ENCODE measurements at regions not wholly inside any gene's neighbourhood (a gene's known extent, or its start where the extent isn't known, plus 50 kb on each side); places are given as distances from the start of the nearest gene placed in this dataset.

DNA sequence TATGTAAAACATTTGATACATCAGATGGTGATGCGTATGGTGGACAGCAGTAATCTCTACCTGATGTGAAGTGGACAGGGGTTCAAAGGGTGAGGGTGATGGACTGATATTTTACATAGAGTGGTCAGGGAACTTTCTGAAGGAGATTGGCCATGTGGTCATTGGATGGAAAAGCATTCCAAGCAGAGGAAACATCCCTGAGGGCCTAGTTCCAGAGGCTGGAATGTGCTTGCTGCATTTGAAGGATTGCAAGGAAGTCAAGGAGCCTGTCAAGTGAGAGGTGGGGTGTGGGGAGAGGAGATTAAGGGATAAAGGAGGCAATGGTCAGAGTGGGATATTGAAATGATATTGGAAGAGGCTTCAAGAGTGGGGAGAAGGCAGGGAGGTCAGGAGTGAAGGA, 151.9 kb upstream of the NTM start:
- no peaks in the 10 kb centered on the region for H3K27me3 ChIP-seq (ENCODE audit: insufficient read depth, low read depth, severe bottlenecking)
- TF ChIP-seq, protein P1, sequence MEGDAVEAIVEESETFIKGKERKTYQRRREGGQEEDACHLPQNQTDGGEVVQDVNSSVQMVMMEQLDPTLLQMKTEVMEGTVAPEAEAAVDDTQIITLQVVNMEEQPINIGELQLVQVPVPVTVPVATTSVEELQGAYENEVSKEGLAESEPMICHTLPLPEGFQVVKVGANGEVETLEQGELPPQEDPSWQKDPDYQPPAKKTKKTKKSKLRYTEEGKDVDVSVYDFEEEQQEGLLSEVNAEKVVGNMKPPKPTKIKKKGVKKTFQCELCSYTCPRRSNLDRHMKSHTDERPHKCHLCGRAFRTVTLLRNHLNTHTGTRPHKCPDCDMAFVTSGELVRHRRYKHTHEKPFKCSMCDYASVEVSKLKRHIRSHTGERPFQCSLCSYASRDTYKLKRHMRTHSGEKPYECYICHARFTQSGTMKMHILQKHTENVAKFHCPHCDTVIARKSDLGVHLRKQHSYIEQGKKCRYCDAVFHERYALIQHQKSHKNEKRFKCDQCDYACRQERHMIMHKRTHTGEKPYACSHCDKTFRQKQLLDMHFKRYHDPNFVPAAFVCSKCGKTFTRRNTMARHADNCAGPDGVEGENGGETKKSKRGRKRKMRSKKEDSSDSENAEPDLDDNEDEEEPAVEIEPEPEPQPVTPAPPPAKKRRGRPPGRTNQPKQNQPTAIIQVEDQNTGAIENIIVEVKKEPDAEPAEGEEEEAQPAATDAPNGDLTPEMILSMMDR (IDR thresholded peaks at IDR 0.05; ENCODE audit: low read depth, low read length): no peak
- no peak overlapping the region for H3K4me3 ChIP-seq (ENCODE audit: low read depth, low read length)
- peak overlapping the region; percentile 87; the same call in 1 of the 2 replicates for H3K27ac ChIP-seq
- DNase-seq: no peak
- no peaks in the 10 kb centered on the region for H3K36me3 ChIP-seq
- no peaks in the 10 kb centered on the region for H3K9me3 ChIP-seq (ENCODE audit: severe bottlenecking)

DNA sequence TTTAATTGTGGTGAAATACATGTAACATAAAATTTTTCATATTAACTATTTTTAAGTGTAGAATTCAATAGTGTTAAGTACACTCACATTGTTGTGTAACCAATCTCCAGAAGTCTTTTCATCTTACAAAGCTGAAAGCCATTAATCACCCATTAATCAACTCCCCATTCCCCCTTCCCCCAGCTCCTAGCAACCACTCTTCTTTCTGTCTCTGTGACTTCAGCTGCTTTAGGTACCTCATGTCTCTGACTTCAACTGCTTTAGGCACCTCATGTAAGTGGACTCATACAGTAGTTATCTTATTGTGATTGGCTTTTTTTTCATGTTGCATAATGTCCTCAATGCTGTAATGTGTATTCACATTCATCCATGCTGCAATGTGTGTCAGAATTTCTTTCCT, 150.8 kb upstream of the NTM start:
- peak; percentile 43 for DNase-seq
- TF ChIP-seq, protein P1 (IDR thresholded peaks at IDR 0.05; ENCODE audit: low read depth, low read length): no peak
- Histone ChIP-seq H3K27me3 (ENCODE audit: insufficient read depth, low read depth, severe bottlenecking) (no peaks in the 10 kb centered on the region), H3K9me3 (ENCODE audit: severe bottlenecking) (no peaks in the 10 kb centered on the region), H3K36me3 (no peaks in the 10 kb centered on the region), H3K4me3 (ENCODE audit: low read depth, low read length) (no peak overlapping the region), H3K27ac (peak overlapping the region; percentile 87)

GRCh38 chr11:131223198-131223991, 147.0 kb upstream of the NTM start:
- Histone ChIP-seq H3K9me3 (ENCODE audit: severe bottlenecking) (no peaks in the 10 kb centered on the region), H3K27ac (0 out of 2 replicates have a peak overlapping the region, but pooled peaks have one; percentile 5), H3K36me3 (no peaks in the 10 kb centered on the region), H3K27me3 (ENCODE audit: insufficient read depth, low read depth, severe bottlenecking) (no peaks in the 10 kb centered on the region), H3K4me3 (ENCODE audit: low read depth, low read length) (no peak overlapping the region)
- peak; percentile 29 for DNase-seq
- TF ChIP-seq, protein P1 (IDR thresholded peaks at IDR 0.05; ENCODE audit: low read depth, low read length): no peak

GRCh38 chr11:131228378-131228777, 142.0 kb upstream of the NTM start:
- no peak overlapping the region for H3K27ac ChIP-seq
- TF ChIP-seq, protein P1 (IDR thresholded peaks at IDR 0.05; ENCODE audit: low read depth, low read length): no peak
- H3K4me3 ChIP-seq (ENCODE audit: low read depth, low read length): no peak overlapping the region

GRCh38 chr11:131229221-131229620, 141.2 kb upstream of the NTM start:
- Histone ChIP-seq H3K9me3 (ENCODE audit: severe bottlenecking) (no peaks in the 10 kb centered on the region), H3K27me3 (ENCODE audit: insufficient read depth, low read depth, severe bottlenecking) (no peaks in the 10 kb centered on the region), H3K27ac (no peak overlapping the region), H3K4me3 (ENCODE audit: low read depth, low read length) (no peak overlapping the region), H3K36me3 (no peaks in the 10 kb centered on the region)
- no peak for DNase-seq
- TF ChIP-seq, protein P1 (IDR thresholded peaks at IDR 0.05; ENCODE audit: low read depth, low read length): no peak

More at GRCh38 chr11:131228378-131228777, 142.0 kb upstream of the NTM start:
- DNase-seq: no peak
- Histone ChIP-seq H3K36me3 (no peaks in the 10 kb centered on the region), H3K9me3 (ENCODE audit: severe bottlenecking) (no peaks in the 10 kb centered on the region), H3K27me3 (ENCODE audit: insufficient read depth, low read depth, severe bottlenecking) (no peaks in the 10 kb centered on the region)

All from WERI-Rb-1 (cell line).